ENCODE measurements at regions not wholly inside any gene's neighbourhood (a gene's known extent, or its start where the extent isn't known, plus 50 kb on each side); places are given as distances from the start of the nearest gene placed in this dataset.
"Not testable (repeated sequence)": the region's sequence is repeated elsewhere in the genome, so short reads cannot be mapped to it uniquely, and the experiment has no call there.

GRCh38 chr17:70521821-70522256 lies 352.5 kb downstream of the KCNJ2 start:
- Histone ChIP-seq H3K27ac (replicated peaks) (no peak overlapping the region), H3K27me3 (ENCODE audit: insufficient read depth, poor library complexity, severe bottlenecking) (no peaks in the 10 kb centered on the region), H3K4me3 (replicated peaks; ENCODE audit: insufficient read depth, low read length) (no peak overlapping the region)
- no peak for TF ChIP-seq REST (IDR thresholded peaks at IDR 0.05; ENCODE audit: insufficient replicate concordance, low read depth)
- no peak for TF ChIP-seq CTCF (IDR thresholded peaks at IDR 0.05; ENCODE audit: insufficient read depth, low read length)
- no peak for TF ChIP-seq GABPA (IDR thresholded peaks at IDR 0.05; ENCODE audit: low read depth)
- TF ChIP-seq POLR2AphosphoS5 (IDR thresholded peaks at IDR 0.05; ENCODE audit: low read depth), result no peak
- TF ChIP-seq SPI1 (IDR thresholded peaks at IDR 0.05; ENCODE audit: borderline replicate concordance, low read depth), result no peak
- no peak for DNase-seq (ENCODE audit: low read depth in 1 of 2, low spot score in 1 of 2)

GRCh38 chr17:70523426-70523825 lies 354.1 kb downstream of the KCNJ2 start:
- no peak for DNase-seq (ENCODE audit: low read depth in 1 of 2, low spot score in 1 of 2)
- TF ChIP-seq SPI1 (IDR thresholded peaks at IDR 0.05; ENCODE audit: borderline replicate concordance, low read depth) (no peak), CTCF (IDR thresholded peaks at IDR 0.05; ENCODE audit: insufficient read depth, low read length) (no peak), POLR2AphosphoS5 (IDR thresholded peaks at IDR 0.05; ENCODE audit: low read depth) (no peak), REST (IDR thresholded peaks at IDR 0.05; ENCODE audit: insufficient replicate concordance, low read depth) (no peak), GABPA (IDR thresholded peaks at IDR 0.05; ENCODE audit: low read depth) (no peak)
- no peak overlapping the region for H3K4me3 ChIP-seq (replicated peaks; ENCODE audit: insufficient read depth, low read length)
- no peaks in the 10 kb centered on the region for H3K27me3 ChIP-seq (ENCODE audit: insufficient read depth, poor library complexity, severe bottlenecking)
- no peak overlapping the region for H3K27ac ChIP-seq (replicated peaks)

- not testable (repeated sequence) for H3K27me3 ChIP-seq (ENCODE audit: insufficient read depth, poor library complexity, severe bottlenecking); H3K27ac ChIP-seq (replicated peaks); H3K4me3 ChIP-seq (replicated peaks; ENCODE audit: insufficient read depth, low read length); DNase-seq (ENCODE audit: low read depth in 1 of 2, low spot score in 1 of 2)
Measured at GRCh38 chr17:70525035-70525434, 355.7 kb downstream of the KCNJ2 start.

GRCh38 chr17:70525961-70526360 lies 356.6 kb downstream of the KCNJ2 start:
- Histone ChIP-seq H3K27me3 (ENCODE audit: insufficient read depth, poor library complexity, severe bottlenecking) (no peaks in the 10 kb centered on the region), H3K27ac (replicated peaks) (no peak overlapping the region), H3K4me3 (replicated peaks; ENCODE audit: insufficient read depth, low read length) (no peak overlapping the region)
- TF ChIP-seq REST (IDR thresholded peaks at IDR 0.05; ENCODE audit: insufficient replicate concordance, low read depth) (no peak), SPI1 (IDR thresholded peaks at IDR 0.05; ENCODE audit: borderline replicate concordance, low read depth) (no peak), POLR2AphosphoS5 (IDR thresholded peaks at IDR 0.05; ENCODE audit: low read depth) (no peak), GABPA (IDR thresholded peaks at IDR 0.05; ENCODE audit: low read depth) (no peak), CTCF (IDR thresholded peaks at IDR 0.05; ENCODE audit: insufficient read depth, low read length) (no peak)
- no peak for DNase-seq (ENCODE audit: low read depth in 1 of 2, low spot score in 1 of 2)

Measured in HL-60 (cell line).